PFSK-1 (cell line): ENCODE measurements at regions not wholly inside any gene's neighbourhood (a gene's known extent, or its start where the extent isn't known, plus 50 kb on each side); places are given as distances from the start of the nearest gene placed in this dataset.

Experiments used
- POLR2AphosphoS5 ChIP-seq: IDR thresholded peaks from 2 replicates; pipeline ENCODE4 v1.6.1; 2012; ENCODE audit warnings: low read depth, mild to moderate bottlenecking, control low read depth, low read length, moderate library complexity
- REST ChIP-seq, 2 experiments: IDR thresholded peaks; 2 replicates each; pipeline versions ENCODE4 v1.6.1 to v1.8.0; 2011 to 2012; ENCODE audit warnings: low read depth in 2 of 2, low read length in 2 of 2, control low read depth in 1 of 2, inconsistent platforms in 1 of 2, mild to moderate bottlenecking in 1 of 2, moderate library complexity in 1 of 2; ENCODE audit not compliant: insufficient read depth in 1 of 2
- SIN3A ChIP-seq: IDR thresholded peaks from 2 replicates; pipeline ENCODE4 v1.6.1; 2012; ENCODE audit warnings: mild to moderate bottlenecking, low read length, moderate library complexity, borderline replicate concordance; ENCODE audit not compliant: insufficient read depth
- TAF1 ChIP-seq: IDR thresholded peaks from 2 replicates; pipeline ENCODE4 v1.6.1; 2012; ENCODE audit warnings: low read length, control low read depth, borderline replicate concordance; ENCODE audit not compliant: insufficient read depth

GRCh38 chr12:127351481-127352010 lies 915.4 kb upstream of the TMEM132C start:
- TF ChIP-seq REST (IDR thresholded peaks at IDR 0.05; ENCODE audit: insufficient read depth in 1 of 2, low read depth in 2 of 2, low read length in 2 of 2) = no peak
- no peak for TF ChIP-seq TAF1
- TF ChIP-seq POLR2AphosphoS5 = no peak
- no peak for TF ChIP-seq SIN3A
